ENCODE measurements at regions not wholly inside any gene's neighbourhood (a gene's known extent, or its start where the extent isn't known, plus 50 kb on each side); places are given as distances from the start of the nearest gene placed in this dataset.

- TF ChIP-seq CTCF (conservative IDR thresholded peaks at IDR 0.05; ENCODE audit: low read depth in 2 of 2): no peak
- TF ChIP-seq CREB1 (CRISPR knock-in tag; IDR thresholded peaks at IDR 0.05; ENCODE audit: low read depth): no peak
- no peak for TF ChIP-seq EZH2 (IDR thresholded peaks at IDR 0.05; ENCODE audit: low read depth, unreplicated experiment)
- TF ChIP-seq POLR2AphosphoS5 (IDR thresholded peaks at IDR 0.05; ENCODE audit: low read depth): no peak
- no peak for TF ChIP-seq STAT1 (IDR thresholded peaks at IDR 0.05; ENCODE audit: unreplicated experiment)
- no peak for TF ChIP-seq REST (IDR thresholded peaks at IDR 0.05; ENCODE audit: unreplicated experiment)
- TF ChIP-seq EZH2phosphoT487 (IDR thresholded peaks at IDR 0.05; ENCODE audit: unreplicated experiment): no peak
Measured at GRCh38 chr2:150686391-150686790, 198.9 kb upstream of the RND3 start.

All from GM23338 (cell line).